ENCODE measurements at regions not wholly inside any gene's neighbourhood (a gene's known extent, or its start where the extent isn't known, plus 50 kb on each side); places are given as distances from the start of the nearest gene placed in this dataset.

DNA sequence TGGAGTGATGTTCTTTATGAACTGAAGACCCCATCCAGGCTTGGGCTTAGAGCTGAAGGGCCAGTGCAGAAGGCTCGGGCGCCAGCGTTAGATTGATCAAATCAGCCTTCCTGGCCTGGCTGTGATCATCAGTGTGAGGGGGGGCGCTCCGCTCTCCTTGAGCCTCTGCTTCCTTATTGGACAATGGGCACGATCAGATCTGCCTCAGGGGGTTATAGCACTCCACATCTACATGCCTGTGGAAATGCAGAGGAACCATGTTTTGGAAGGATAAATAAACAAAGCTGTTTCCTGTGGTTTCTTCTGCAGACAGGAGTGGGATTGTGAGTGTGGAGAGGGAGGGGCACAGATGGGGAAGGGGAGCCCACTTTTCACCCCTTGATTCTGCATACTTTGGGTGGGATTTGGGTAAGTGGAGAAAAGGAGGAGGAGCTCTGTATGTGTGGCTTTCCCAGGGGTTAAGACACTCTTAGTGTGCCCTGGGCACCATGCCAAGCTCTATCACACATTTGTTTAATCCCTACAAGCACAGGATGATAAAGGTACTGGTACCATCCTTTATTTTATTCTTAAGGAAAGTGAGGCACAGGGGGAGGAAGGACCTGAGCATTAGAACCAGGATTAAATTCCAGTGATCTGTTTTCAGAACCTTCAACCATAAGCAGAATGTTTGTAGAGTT, 150.5 kb downstream of the EN1 start:
- DNase-seq = no peak

DNA sequence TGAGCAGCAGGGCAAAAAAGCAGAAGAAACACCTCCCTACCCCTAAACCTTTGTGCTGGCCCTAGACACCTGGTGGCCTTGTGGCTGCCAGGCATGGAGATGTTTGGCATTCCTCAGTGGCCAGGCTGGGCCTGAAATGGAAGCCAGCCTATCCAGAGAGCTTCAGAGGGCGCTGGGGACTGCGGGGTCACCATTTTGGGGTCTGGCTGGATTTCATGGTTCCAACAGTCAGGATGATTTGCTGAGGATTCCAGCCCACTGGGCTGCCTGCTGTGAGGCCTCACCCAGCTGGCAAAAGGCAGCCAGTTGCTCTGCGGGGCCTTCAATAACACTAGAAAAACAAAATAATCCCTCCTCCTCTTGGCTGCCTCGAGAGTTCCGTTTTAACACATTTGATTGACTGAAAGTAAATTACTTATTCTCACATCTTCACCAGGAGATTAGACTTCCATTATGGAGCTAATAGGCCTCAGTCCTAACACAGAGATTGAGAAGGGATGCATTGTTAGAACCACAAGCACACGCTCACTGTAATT, 154.1 kb downstream of the EN1 start:
- no peak for DNase-seq

DNA sequence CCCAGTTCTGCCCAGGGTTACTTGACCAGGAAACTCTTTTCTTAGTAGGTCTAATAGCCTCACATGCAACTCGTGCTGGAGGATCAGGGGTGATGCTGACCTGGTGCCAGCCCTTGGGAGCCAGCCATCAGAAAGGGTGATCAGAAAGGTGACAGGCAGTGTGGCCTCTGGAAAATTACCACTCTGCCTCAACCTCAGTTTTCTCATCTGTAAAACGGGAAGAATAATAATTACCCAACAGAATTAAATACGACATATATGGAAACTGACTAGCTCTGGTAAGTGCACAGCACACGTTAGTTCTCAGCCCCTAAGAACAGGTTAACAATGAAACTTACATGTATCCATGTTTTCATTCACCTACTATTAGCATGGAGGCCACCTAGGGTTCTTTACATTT, 157.6 kb downstream of the EN1 start:
- no peak for DNase-seq

DNA sequence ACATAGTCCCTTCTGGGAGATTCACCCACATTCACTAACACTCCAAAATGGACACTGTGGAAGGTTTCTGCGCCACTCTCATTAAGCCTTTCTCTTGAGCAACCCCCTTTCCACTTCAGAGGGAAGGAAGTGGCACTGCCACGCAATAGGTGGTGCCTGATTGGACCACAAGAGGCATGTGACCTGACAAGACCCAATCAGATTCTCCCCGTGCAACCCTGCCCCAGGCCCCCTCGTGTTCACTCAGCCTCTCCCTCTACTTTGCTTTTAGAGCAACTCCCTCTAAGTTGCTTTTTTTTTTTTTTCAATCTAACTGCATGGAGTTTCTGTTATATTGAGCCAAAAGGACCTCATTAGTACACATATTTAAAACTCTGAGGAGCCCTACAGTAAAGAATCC, 158.0 kb downstream of the EN1 start:
- DNase-seq = no peak

DNA sequence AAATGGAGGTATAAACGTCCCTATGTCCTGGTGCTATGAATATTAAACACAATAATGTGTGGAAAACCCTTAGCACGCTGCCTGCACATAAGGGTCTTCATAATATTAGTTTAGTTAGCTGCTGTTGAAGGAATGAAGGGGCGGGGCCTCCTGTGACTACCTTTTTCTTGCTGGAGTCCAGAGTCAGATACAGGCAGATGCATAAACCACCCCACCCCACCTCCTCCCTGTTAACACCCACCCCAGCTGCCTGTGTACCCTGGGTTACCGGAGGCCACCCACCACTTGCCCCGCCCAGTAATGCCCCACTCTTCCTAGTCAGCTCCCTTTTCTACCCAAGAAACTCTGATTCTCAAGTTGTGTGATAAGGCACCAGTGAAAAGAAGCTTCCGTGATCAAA, 158.4 kb downstream of the EN1 start:
- DNase-seq = no peak

DNA sequence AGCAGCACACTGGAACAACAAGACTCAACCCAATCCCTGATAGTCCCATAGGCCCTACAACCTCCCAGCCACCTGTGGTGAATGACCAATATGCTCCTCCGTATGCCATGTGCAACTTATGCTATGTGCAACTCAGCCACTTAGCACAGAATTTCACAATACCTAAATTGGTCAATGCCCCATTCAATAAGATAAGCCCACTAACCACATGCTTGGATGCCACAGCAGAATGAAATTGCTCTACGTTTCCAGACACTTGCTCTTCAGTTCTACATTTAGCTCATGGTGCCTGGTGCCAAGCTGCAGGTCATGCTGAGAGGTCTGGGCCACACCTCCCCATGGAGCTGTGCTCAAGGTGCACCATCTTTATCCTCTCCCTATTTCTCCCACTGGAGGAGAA, 159.8 kb downstream of the EN1 start:
- no peak for DNase-seq

DNA sequence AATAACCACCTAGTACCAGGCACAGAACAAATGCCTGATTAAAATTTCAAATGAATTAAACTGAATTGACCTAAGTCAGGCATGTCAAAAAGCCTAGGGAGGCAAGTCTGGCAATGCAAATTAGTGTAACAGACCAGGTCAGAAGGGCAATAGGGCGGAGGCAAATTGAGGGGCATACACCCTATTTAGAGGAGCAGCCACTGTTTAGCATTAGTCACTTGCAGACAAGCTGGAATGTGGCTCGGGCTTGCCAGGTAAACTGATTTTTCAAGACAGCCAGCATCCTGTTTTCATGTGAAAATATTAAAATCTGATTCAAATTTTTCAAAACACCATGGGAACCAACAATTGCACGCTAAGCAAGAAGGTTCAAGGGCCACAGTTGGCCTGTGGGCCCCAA, 160.3 kb downstream of the EN1 start:
- DNase-seq = no peak

DNA sequence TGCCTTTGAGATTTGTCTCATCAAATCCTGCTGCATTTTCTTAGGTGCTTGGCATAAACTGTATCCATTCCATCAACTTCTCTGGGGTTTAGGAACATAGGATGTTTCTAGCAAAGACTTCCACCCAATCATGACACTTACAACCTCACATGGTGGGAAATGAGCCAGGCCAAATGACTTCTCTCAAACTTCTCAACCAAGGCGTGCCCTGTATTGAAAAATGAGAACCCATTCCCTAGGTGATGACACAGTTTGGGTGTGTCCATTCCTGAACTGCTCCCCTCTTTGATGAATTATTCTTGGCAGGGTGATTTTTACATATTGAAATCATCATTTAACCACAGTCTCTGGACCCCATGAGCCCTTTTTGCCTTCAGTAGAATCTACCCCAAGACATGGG, 161.1 kb downstream of the EN1 start:
- no peak for DNase-seq

DNA sequence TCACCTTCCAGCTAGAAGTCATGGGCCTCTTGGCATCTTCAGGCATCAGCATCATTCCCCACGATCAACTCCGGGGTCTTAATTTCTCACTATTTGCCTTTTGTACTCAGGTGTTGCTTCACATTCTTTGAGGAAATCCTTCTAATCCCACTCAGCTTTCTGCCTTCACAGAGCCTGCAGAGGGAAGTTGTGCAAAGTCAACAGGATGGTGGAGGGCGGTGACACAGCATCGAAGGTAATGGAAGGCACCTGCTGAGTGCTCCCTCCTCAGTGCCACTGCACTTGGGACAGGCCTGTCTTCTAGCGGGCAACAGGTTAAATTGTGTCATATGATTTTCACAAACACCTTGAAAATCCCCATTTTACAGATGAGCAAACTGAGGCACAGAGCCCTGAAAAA, 164.0 kb downstream of the EN1 start:
- no peak for DNase-seq

DNA sequence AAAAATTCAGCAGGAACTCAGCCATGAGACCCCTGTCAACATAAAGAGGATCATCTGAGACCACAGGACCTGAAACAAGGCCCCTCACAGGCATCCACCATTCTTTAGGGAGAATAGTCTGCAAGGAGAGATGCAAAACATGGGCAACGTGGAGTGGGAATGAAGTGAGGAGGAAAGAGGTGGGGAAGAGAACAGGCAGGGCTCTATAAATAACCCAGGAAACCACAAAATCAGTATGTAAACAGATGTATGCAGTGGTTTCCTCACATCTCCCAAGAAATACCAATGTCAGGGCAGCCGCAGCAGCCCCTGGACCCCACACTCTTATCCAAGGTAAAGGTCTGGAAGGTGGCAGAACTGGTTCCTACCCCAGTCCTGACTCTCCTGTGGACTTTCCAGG, 168.5 kb downstream of the EN1 start:
- no peak for DNase-seq

DNA sequence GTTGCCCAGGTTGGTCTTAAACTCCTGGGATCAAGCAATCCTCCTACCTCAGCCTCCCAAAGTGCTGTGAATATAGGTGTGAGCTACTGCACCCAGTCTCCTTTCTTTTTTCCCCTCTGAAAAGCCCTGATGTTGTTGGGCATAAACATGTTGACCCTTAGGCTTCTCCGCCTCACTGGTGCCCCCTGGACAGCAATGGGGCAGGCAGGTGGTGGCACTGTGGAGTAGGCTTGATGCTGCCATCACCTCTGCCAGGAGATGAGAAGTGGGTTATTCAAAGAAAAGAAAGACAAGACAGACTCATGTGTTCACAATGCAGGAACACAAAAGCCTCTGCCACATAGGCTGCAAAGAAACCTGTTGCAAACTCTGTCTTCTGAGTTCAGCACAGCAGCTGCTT, 169.9 kb downstream of the EN1 start:
- DNase-seq = no peak

DNA sequence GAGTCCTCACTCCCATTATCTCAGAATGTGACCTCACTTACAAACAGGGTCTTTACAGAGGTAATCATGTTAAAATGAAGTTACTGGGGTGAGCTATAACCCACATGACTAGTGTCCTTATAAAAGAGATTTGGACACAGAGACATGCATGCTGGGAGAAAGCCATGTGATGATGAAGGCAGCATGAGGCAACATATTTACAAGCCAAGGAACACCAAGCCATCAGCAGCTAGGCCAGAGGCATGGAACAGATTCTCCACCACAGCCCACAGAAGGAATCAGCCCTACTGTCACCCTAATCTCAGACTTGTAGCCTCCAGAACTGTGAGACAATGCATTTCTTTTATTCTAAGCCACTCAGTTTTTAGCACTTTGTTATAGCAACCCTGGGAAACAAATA, 171.9 kb downstream of the EN1 start:
- no peak for DNase-seq

DNA sequence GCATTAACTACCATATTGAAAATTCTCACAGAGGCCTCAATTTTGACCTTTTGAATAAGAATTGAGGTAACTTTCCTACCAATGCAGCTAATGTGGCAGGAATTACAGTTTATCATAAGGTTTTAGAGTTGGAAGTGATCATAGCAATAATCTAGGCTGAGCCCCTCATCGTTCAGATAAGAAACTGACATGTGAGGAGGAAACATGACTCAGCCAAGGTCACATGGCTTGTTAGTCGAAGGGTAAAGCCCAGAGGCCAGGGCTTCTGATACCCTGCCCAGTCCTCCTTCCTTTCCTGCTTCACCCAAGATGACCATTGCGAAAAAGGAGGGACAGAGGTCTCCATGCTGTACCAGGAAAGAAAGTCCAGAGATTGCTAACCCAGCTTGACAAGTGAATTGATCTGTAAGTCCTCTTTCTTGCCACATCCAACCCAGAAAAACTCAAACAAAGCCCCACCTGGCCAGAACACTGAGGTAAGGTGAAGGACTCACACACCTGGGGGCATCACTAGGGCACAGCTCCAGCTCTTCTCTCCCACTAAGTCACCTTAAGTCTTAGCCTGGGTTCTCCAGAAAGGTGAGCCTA, 174.8 kb downstream of the EN1 start:
- no peak for DNase-seq

DNA sequence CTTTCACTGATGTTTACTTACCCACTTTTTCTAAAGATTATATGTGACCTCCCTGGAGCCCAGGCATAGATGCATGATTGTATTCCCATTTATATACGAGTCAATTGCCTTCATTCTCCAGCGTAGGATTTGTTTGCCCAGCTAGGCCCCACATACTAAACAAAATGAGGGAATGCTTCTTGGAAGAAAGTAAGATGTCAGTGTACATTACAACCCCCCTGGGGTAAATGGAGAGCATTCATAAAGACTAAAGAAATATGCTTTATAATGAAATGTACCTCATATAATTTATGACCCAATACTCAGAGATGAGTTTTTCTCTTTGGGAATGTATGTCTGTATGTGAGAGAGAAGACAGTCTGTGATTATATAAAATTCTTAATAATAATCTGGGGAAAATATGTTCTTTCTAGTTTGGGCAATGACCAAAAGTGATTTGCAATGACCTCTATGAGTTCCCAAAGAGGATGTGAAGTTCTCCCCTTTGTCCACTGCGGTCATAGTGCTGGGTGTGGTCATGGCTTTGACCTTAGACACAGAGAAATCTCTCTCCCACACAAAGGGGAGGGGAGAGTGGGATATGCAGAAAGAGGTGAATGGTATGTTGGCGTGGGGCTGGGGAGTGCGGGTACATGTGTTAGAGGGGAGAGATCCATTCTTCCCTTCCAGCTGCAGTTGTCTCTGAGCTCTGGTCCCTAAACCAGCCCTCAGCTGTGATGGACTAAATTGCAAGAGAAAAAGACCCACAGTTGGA, 175.6 kb downstream of the EN1 start:
- DNase-seq = no peak

DNA sequence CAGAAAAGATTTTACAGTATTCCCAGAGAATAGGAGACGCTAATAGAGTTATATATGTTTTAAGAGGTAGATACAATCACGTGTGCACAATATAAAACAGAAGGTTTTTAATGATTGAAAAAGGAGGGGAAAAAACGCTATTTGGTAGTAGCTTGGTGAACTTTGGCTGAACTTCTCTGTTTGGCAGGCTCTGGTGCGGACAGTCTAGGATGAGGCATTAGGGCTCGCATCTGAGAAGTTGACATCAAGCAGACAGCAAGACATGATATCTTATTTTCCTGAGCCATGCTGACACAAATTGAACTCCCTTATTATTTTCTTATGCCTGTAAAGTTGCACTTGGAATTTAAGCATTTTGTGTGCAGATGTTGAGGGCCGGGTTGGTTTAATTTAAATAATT, 176.6 kb downstream of the EN1 start:
- no peak for DNase-seq

DNA sequence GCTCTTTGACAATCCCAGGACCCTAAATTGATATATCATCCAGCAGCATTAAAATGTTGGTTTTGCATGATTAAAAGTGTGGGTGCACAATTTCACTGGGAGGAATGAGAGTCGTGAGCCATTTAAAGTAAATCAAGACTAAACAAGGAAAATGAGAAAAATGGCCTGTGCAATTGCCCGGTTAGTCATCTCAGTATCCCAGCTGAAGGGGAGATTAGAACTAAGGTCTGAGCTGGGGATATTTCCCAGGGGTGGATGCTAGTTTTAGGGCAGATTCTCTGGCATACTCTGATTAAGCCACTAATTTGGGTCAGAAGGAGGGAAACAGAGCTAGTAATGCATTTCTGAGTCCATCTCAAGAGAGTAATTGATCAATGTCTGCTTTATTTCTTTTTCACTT, 177.2 kb downstream of the EN1 start:
- no peak for DNase-seq

DNA sequence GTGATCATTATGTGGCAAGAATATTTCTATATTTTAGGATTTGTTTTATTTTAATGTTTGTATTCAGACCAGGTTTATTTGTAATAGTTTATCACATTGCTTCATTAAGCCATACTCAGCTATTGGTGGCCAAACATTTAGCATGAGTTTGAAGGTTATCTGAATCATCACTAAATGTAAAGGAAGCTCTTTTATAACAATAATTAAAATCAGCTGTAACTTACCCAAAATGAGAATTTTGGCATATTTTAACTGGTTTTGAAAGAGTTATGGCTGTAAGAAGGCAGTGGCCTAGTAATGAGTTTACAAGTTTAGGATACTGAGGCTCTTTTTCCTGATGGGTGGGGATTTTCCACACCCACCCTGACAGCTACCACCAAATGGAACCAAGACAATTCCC, 177.8 kb downstream of the EN1 start:
- no peak for DNase-seq

DNA sequence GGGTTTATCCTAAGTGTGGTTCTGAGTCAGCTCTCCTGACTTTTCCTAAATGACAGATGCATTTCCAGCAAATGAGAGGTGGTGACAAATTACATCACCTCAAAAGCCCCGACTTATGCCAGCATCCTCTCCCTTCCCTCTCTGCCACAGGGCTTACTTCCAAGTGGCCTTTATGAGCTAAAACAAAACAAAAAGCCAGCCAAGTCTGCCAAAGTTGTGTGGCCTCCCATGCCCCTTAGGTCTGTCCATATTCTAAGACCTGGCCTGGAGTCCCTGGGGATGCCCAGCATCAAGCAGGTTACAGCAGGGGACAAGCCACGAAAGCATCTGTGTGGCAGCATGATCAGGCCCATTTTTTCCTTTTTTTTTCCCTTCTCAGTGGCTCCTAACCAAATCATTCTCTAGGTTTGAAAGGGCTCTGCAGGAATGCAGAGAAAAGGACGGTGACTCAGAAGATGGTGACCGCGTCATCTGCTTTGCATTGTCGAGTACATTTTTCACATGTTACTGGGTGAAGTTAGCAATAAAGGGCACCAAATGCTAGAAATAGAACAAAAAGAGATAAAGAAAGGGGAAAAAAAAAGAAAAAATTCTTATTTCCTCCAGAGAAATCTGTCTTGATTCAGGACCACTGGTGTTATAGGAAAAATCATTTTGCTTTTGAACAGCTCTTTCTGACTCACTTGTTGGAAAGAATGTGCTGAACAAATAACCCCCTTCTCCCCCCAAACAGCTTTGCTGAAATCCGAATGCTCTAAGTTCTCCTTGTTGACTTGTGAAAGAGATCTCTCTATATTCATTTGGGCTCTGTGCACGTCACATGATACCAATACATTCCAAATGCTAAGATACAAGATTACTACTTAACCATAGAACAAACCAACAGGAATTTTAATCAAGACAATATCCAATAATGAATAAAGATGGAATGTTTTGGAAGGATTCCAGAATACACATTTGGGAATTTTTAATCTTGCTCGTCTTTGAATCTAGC, 178.7 kb downstream of the EN1 start:
- DNase-seq = no peak

DNA sequence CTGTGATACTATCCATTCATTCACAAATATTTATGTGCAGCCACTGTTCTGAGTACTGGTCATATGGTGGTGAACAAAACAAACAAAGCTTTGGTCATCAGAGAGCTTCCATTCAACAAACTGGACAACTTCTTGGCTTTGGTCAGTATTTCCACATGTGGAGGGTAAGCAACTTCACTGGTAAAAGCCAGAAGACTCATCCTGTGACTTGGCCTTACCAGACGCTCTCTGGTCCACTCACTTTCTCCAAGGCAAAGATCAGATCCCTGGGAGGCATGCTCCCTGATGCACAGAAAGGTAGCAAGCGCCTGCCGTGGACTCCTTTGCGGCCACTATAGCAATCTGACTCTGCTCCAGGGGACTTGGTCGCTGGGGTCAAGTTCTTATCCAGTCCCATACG, 179.5 kb downstream of the EN1 start:
- no peak for DNase-seq

DNA sequence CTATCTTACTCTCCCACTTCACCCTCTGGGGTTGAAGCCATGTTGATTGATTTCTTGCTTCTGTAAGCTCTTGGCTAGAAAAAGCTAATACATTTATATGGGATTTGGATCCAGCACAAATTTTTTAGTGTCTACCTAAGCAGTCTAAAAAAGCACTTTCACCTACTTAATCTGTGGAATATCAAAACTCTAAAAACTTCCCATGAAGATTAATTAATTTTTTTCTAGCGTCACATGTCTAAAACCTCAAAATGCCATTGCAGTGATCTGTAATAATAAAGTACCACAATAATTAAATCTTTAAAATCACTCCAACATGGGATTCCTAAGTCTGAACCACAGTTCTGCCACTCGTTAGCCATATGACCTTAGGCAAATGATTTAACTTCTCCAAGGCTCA, 180.1 kb downstream of the EN1 start:
- no peak for DNase-seq

DNA sequence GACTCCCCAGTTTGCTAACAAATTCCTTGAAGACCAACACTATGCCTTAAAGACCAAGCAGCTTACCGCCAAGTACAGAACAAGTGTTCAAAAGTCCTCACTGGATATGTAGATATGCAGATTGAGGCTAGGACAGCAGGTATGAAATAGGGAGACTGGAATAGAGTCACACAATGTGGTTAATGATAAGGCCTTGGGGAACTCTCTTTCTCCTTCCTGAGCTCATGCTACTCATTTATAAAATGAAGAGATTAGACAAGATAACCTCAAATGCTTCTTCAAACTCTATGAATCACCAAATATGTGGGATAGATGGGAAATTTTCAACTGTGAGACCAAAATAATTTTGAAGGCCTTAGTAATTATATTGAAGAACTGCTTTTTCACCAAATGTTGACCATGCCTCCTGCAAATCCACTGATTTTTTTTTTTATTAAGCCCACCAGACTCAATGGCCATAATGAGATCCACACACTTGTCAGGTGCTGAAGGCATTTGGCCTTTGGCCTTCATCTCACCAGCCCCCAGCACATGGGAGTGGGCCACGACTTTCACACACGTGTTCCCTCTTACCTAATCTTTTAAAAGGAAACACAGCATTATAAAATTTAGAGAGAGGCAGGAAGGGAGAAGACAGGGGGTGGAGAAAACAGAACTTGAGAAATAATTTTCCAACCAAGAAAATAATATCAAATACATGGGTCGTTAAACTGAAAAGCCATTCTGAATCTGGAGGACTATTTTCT, 181.5 kb downstream of the EN1 start:
- no peak for DNase-seq

DNA sequence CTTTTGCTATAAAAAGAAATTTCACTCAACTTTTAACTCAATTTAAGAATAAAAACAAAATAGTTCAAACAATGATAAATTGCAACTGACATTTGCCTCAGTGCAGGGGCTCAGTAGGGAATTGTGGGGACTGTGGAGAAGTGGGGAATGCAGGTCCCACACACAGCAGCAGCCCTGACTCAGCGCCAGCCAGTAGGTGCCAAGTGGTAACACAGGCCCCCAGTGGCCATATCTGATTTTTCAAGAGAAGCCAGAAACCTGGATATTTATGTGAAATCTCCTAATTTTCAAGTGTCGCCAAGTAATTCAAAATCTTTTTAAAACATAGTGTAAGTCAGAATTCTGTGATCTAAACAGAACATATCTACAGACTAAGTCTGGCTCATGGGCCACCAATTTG, 186.3 kb downstream of the EN1 start:
- DNase-seq = no peak
